K562 (cell line): ENCODE measurements at regions not wholly inside any gene's neighbourhood (a gene's known extent, or its start where the extent isn't known, plus 50 kb on each side); places are given as distances from the start of the nearest gene placed in this dataset.

ENCODE experiments used
- ARID1B ChIP-seq: fragments of 450-650 bp; IDR thresholded peaks from 2 replicates; pipeline ENCODE4 v1.6.1; 2016; ENCODE audit warnings: antibody characterized with exemption, mild to moderate bottlenecking, inconsistent platforms
- ATF4 ChIP-seq: fragments of 450-650 bp; formaldehyde crosslinking; IDR thresholded peaks from 2 replicates; pipeline ENCODE4 v1.4.0; 2022; ENCODE audit warnings: mild to moderate bottlenecking, moderate library complexity
- BRD9 ChIP-seq: fragments of 450-650 bp; IDR thresholded peaks from 2 replicates; pipeline ENCODE4 v1.6.1; 2018; ENCODE audit warnings: low read depth; ENCODE audit not compliant: partially characterized antibody
- COPS2 ChIP-seq: fragments of 450-650 bp; conservative IDR thresholded peaks from 2 replicates; pipeline ENCODE4 v1.6.1; 2016; ENCODE audit warnings: mild to moderate bottlenecking, moderate library complexity
- DEAF1 ChIP-seq: fragments of 450-650 bp; formaldehyde crosslinking; IDR thresholded peaks from 2 replicates; pipeline ENCODE4 v1.4.0; 2020; ENCODE audit warnings: mild to moderate bottlenecking, moderate library complexity
- ELF1 ChIP-seq: fragments of 200-800 bp; sonication (Bioruptor generic); IDR thresholded peaks from 2 replicates; pipeline ENCODE4 v1.6.1; 2016; ENCODE audit warnings: missing genetic modification characterization, missing compliant biosample characterization
- ERF ChIP-seq: fragments of 450-650 bp; formaldehyde crosslinking; IDR thresholded peaks from 2 replicates; pipeline ENCODE4 v1.4.0; 2020; ENCODE audit warnings: mild to moderate bottlenecking, mixed read lengths
- ETV1 ChIP-seq: fragments of 450-650 bp; conservative IDR thresholded peaks from 2 replicates; pipeline ENCODE4 v1.6.1; 2016; ENCODE audit warnings: missing genetic modification characterization, control low read depth, low read depth, missing compliant biosample characterization
- FIP1L1 ChIP-seq: fragments of 200-400 bp; formaldehyde crosslinking; IDR thresholded peaks from 2 replicates; pipeline ENCODE4 v1.6.1; 2018; ENCODE audit warnings: mild to moderate bottlenecking, low read depth, low read length; ENCODE audit not compliant: poor library complexity, severe bottlenecking
- FOXJ3 ChIP-seq: sonication (generic); formaldehyde crosslinking; IDR thresholded peaks from 2 replicates; pipeline ENCODE4 v1.4.0; 2020; ENCODE audit warnings: mild to moderate bottlenecking, missing genetic modification reagents
- JUN ChIP-seq, 2 experiments: sonication (generic) in 1 of 2; formaldehyde crosslinking in 1 of 2; IDR thresholded peaks; 2 replicates each; pipeline versions ENCODE4 v1.6.1 to v1.8.0; 2012 to 2022; ENCODE audit warnings: borderline replicate concordance in 2 of 2, mild to moderate bottlenecking in 2 of 2, improper control_type of control experiment in 1 of 2, low read depth in 1 of 2, low read length in 1 of 2, missing genetic modification reagents in 1 of 2
- MTA2 ChIP-seq: fragments of 450-650 bp; IDR thresholded peaks from 2 replicates; pipeline ENCODE4 v1.6.1; 2016; ENCODE audit warnings: low read depth
- MXI1 ChIP-seq: IDR thresholded peaks from 2 replicates; pipeline ENCODE4 v1.6.1; 2011; ENCODE audit warnings: low read depth, mild to moderate bottlenecking, improper control_type of control experiment, low read length
- NRF1 ChIP-seq, 2 experiments: fragments of 450-650 bp; IDR thresholded peaks in 1 of 2; conservative IDR thresholded peaks in 1 of 2; 2 replicates each; pipeline ENCODE4 v1.6.1; 2014; ENCODE audit warnings: mild to moderate bottlenecking in 2 of 2
- PHB2 ChIP-seq: fragments of 450-650 bp; IDR thresholded peaks from 2 replicates; pipeline ENCODE4 v1.6.1; 2017; ENCODE audit warnings: low read depth
- SIX5 ChIP-seq, 2 experiments: IDR thresholded peaks; 2 replicates each; pipeline ENCODE4 v1.6.1; 2011; ENCODE audit warnings: low read length in 2 of 2, borderline replicate concordance in 1 of 2, low read depth in 1 of 2, mild to moderate bottlenecking in 1 of 2, moderate library complexity in 1 of 2; ENCODE audit not compliant: insufficient read depth in 1 of 2
- ZBTB34 ChIP-seq: fragments of 250-450 bp; sonication (Bioruptor Pico); IDR thresholded peaks from 2 replicates; pipeline ENCODE4 v1.8.0; 2021; ENCODE audit warnings: mild to moderate bottlenecking, moderate library complexity
- ZBTB7A ChIP-seq: IDR thresholded peaks from 2 replicates; pipeline ENCODE4 v1.6.1; 2011; ENCODE audit warnings: low read depth, mild to moderate bottlenecking, low read length, moderate library complexity, borderline replicate concordance; ENCODE audit not compliant: control insufficient read depth
- ZNF12 ChIP-seq: sonication (generic); formaldehyde crosslinking; IDR thresholded peaks from 2 replicates; pipeline ENCODE4 v1.4.0; 2020; ENCODE audit warnings: mild to moderate bottlenecking, missing genetic modification reagents
- ZNF224 ChIP-seq: sonication (generic); formaldehyde crosslinking; IDR thresholded peaks from 2 replicates; pipeline ENCODE4 v1.8.0; 2022; ENCODE audit warnings: mild to moderate bottlenecking, missing genetic modification reagents
- ZNF449 ChIP-seq: fragments of 250-450 bp; sonication (Bioruptor Pico); IDR thresholded peaks from 2 replicates; pipeline ENCODE4 v1.8.0; 2022; ENCODE audit warnings: moderate library complexity, mild to moderate bottlenecking, inconsistent platforms
- ZNF583 ChIP-seq: fragments of 250-450 bp; sonication (Bioruptor Pico); IDR thresholded peaks from 2 replicates; pipeline ENCODE4 v1.4.0; 2020
- ZNF644 ChIP-seq: fragments of 200-800 bp; sonication (Bioruptor generic); IDR thresholded peaks from 2 replicates; pipeline ENCODE4 v1.6.1; 2016; ENCODE audit warnings: low read depth, missing genetic modification characterization, missing compliant biosample characterization

- TF ChIP-seq MXI1 = no peak
- TF ChIP-seq ETV1 (tag) = no peak
- no peak for TF ChIP-seq MTA2
- no peak for TF ChIP-seq ZBTB34 (CRISPR knock-in tag)
- no peak for TF ChIP-seq ZNF224
- no peak for TF ChIP-seq ELF1 (tag)
- no peak for TF ChIP-seq FOXJ3
- TF ChIP-seq FIP1L1 = no peak
- no peak for TF ChIP-seq ZNF449 (CRISPR knock-in tag)
- no peak for TF ChIP-seq ZNF583 (CRISPR knock-in tag)
- peak; percentile 69 for TF ChIP-seq ARID1B
- no peak for TF ChIP-seq ERF (CRISPR knock-in tag)
- no peak for TF ChIP-seq COPS2
- TF ChIP-seq ATF4 = no peak
- TF ChIP-seq BRD9 = no peak
- TF ChIP-seq DEAF1 (CRISPR knock-in tag) = no peak
- TF ChIP-seq JUN (IDR thresholded peaks at IDR 0.05; ENCODE audit: borderline replicate concordance, low read depth, low read length) = peak; percentile 81
- TF ChIP-seq JUN (CRISPR knock-in tag; IDR thresholded peaks at IDR 0.05; ENCODE audit: borderline replicate concordance) = no peak
- no peak for TF ChIP-seq SIX5 (IDR thresholded peaks at IDR 0.05; ENCODE audit: borderline replicate concordance in 1 of 2, insufficient read depth in 1 of 2, low read depth in 1 of 2, low read length in 2 of 2)
- no peak for TF ChIP-seq ZBTB7A
- TF ChIP-seq ZNF644 = no peak
- 0 out of 4 replicates have a peak, but pooled peaks of 1 of the 2 experiments have one; percentile 8 for TF ChIP-seq NRF1 (conservative IDR thresholded peaks at IDR 0.05 in 1 of 2, IDR thresholded peaks at IDR 0.05 in 1 of 2)
- no peak for TF ChIP-seq ZNF12 (CRISPR knock-in tag)
- TF ChIP-seq PHB2 = no peak
Measured at GRCh38 chr1:8182034-8182761, 135.7 kb upstream of the SLC45A1 start (continued).
